GM12878 (cell line): ENCODE measurements at regions not wholly inside any gene's neighbourhood (a gene's known extent, or its start where the extent isn't known, plus 50 kb on each side); places are given as distances from the start of the nearest gene placed in this dataset.

Source experiments
- ATF7 ChIP-seq: fragments of 450-650 bp; IDR thresholded peaks from 2 replicates; pipeline ENCODE4 v1.6.1; 2016; ENCODE audit warnings: low read depth, mild to moderate bottlenecking
- BCL3 ChIP-seq: IDR thresholded peaks from 2 replicates; pipeline ENCODE4 v1.6.1; 2011; ENCODE audit warnings: borderline replicate concordance, low read depth, mild to moderate bottlenecking, moderate library complexity, low read length; ENCODE audit not compliant: insufficient read depth, poor library complexity, severe bottlenecking
- CREM ChIP-seq: IDR thresholded peaks from 2 replicates; pipeline ENCODE4 v1.6.1; 2014; ENCODE audit warnings: antibody characterized with exemption, low read depth
- E2F8 ChIP-seq: fragments of 450-650 bp; IDR thresholded peaks from 2 replicates; pipeline ENCODE4 v1.6.1; 2018; ENCODE audit warnings: mild to moderate bottlenecking, low read depth, moderate library complexity; ENCODE audit not compliant: partially characterized antibody
- EP300 ChIP-seq, 2 experiments: fragments of 150-350 bp in 1 of 2; IDR thresholded peaks; 2 replicates each; pipeline ENCODE4 v1.6.1; 2011 to 2012; ENCODE audit warnings: low read depth in 2 of 2, low read length in 2 of 2, borderline replicate concordance in 1 of 2, improper control_type of control experiment in 1 of 2, inconsistent platforms in 1 of 2; ENCODE audit not compliant: control insufficient read depth in 1 of 2
- EZH2 ChIP-seq: IDR thresholded peaks from 2 replicates; pipeline ENCODE4 v1.6.1; 2012; ENCODE audit warnings: low read depth, mild to moderate bottlenecking, control low read depth, inconsistent platforms, low read length, borderline replicate concordance; ENCODE audit not compliant: control insufficient read depth
- HCFC1 ChIP-seq: fragments of 150-350 bp; IDR thresholded peaks from 2 replicates; pipeline ENCODE4 v1.6.1; 2014; ENCODE audit warnings: low read length
- MEF2A ChIP-seq: IDR thresholded peaks from 2 replicates; pipeline ENCODE4 v1.6.1; 2011; ENCODE audit warnings: low read depth, mild to moderate bottlenecking, low read length, moderate library complexity; ENCODE audit not compliant: insufficient read depth
- MTA2 ChIP-seq: fragments of 450-650 bp; IDR thresholded peaks from 2 replicates; pipeline ENCODE4 v1.6.1; 2016; ENCODE audit warnings: low read depth, mild to moderate bottlenecking, moderate library complexity
- PKNOX1 ChIP-seq: fragments of 450-650 bp; IDR thresholded peaks from 2 replicates; pipeline ENCODE4 v1.6.1; 2016; ENCODE audit warnings: mild to moderate bottlenecking
- RBBP5 ChIP-seq: fragments of 200-600 bp; sonication (generic); conservative IDR thresholded peaks from 2 replicates; pipeline ENCODE4 v1.6.1; 2016
- RELA ChIP-seq: fragments of 450-650 bp; IDR thresholded peaks from 2 replicates; pipeline ENCODE4 v1.8.0; 2014; ENCODE audit warnings: borderline replicate concordance; ENCODE audit not compliant: partially characterized antibody
- SMC3 ChIP-seq: IDR thresholded peaks from 2 replicates; pipeline ENCODE4 v1.6.1; 2011; ENCODE audit warnings: low read length, improper control_type of control experiment, borderline replicate concordance
- SUPT20H ChIP-seq: IDR thresholded peaks from 2 replicates; pipeline ENCODE4 v1.6.1; 2011; ENCODE audit warnings: low read depth, mild to moderate bottlenecking, low read length, moderate library complexity, borderline replicate concordance; ENCODE audit not compliant: control insufficient read depth
- TAF1 ChIP-seq: IDR thresholded peaks from 2 replicates; pipeline ENCODE4 v1.6.1; 2011; ENCODE audit warnings: mild to moderate bottlenecking, low read depth, low read length, borderline replicate concordance
- ZSCAN29 ChIP-seq: fragments of 450-650 bp; IDR thresholded peaks from 2 replicates; pipeline ENCODE4 v1.6.1; 2017; ENCODE audit warnings: mild to moderate bottlenecking, moderate library complexity

GRCh38 chr18:2146092-2146491, 425.2 kb downstream of the METTL4 start (continued):
- TF ChIP-seq PKNOX1 (no peak), SUPT20H (no peak), BCL3 (no peak), MEF2A (no peak), EP300 (IDR thresholded peaks at IDR 0.05; ENCODE audit: borderline replicate concordance in 1 of 2, control insufficient read depth in 1 of 2, low read depth in 2 of 2, low read length in 2 of 2) (no peak), HCFC1 (no peak), TAF1 (no peak), CREM (no peak), ZSCAN29 (no peak), SMC3 (no peak), EZH2 (no peak), MTA2 (no peak), RELA (no peak), ATF7 (no peak), E2F8 (no peak), RBBP5 (no peak)
